ENCODE measurements at regions not wholly inside any gene's neighbourhood (a gene's known extent, or its start where the extent isn't known, plus 50 kb on each side); places are given as distances from the start of the nearest gene placed in this dataset.

- no peak for TF ChIP-seq EZH2 (IDR thresholded peaks at IDR 0.05; ENCODE audit: borderline replicate concordance, insufficient read depth, low read depth, low read length, poor library complexity, severe bottlenecking)
- TF ChIP-seq CTCF (IDR thresholded peaks at IDR 0.05): no peak
These were observed 413.5 kb upstream of the HTR2A start for GRCh38 chr13:47310401-47310800.

All from B cell (primary cell).